NB4 (cell line): ENCODE measurements at regions not wholly inside any gene's neighbourhood (a gene's known extent, or its start where the extent isn't known, plus 50 kb on each side); places are given as distances from the start of the nearest gene placed in this dataset.

Experiments
- DNase-seq: peaks from one replicate; pipeline ENCODE4 v3.0.0; 2010; ENCODE audit warnings: low read depth
- H3K4me3 ChIP-seq: one replicate; pipeline ENCODE4 v1.5.1; 2011; ENCODE audit warnings: mild to moderate bottlenecking, low read depth, low read length, moderate library complexity
- CTCF ChIP-seq: IDR thresholded peaks from one replicate; pipeline ENCODE4 v1.5.1; 2012; ENCODE audit warnings: low read depth, low read length
- MAX ChIP-seq: IDR thresholded peaks from 2 replicates; pipeline ENCODE4 v1.6.1; 2011; ENCODE audit warnings: low read depth, low read length
- MYC ChIP-seq: IDR thresholded peaks from 2 replicates; pipeline ENCODE4 v1.6.1; 2011; ENCODE audit warnings: low read depth, low read length
- POLR2A ChIP-seq: IDR thresholded peaks from 2 replicates; pipeline ENCODE4 v1.6.1; 2011; ENCODE audit warnings: mild to moderate bottlenecking; ENCODE audit not compliant: insufficient read length; ENCODE audit errors: extremely low read depth

DNA sequence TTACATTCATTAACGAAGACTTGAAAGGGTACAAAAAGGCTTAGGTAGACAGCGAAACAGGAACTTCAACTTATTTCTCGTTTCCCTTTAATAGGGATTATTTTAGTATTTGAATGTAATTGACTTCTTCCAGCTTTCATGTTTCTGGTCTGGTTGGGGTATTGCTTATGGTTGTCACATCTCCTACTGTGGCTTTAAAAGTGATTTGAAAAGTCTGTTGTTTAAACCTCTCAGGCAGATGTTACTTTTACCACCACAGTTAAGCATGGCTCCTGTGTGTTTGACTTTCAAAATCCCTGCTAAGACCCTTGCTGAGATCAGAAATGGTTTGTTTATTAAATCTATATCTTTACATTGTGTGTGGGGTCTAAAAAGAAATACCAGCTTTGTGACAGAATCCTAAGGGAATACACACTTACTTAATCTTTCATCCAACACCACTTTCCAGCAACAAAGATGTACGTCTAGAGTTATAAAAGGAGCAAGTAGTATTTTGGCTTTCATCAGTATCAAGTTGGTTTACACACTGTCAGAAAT is 661.2 kb downstream of the FAT4 start:
- H3K4me3 ChIP-seq = no peak overlapping the region
- TF ChIP-seq POLR2A (no peak), CTCF (no peak), MAX (no peak), MYC (no peak)
- no peak for DNase-seq

GRCh38 chr4:125979950-125980349 is 665.2 kb downstream of the FAT4 start:
- H3K4me3 ChIP-seq = no peak overlapping the region
- peak; percentile 2 for DNase-seq
- TF ChIP-seq MAX (no peak), MYC (no peak), CTCF (no peak), POLR2A (no peak)

DNA sequence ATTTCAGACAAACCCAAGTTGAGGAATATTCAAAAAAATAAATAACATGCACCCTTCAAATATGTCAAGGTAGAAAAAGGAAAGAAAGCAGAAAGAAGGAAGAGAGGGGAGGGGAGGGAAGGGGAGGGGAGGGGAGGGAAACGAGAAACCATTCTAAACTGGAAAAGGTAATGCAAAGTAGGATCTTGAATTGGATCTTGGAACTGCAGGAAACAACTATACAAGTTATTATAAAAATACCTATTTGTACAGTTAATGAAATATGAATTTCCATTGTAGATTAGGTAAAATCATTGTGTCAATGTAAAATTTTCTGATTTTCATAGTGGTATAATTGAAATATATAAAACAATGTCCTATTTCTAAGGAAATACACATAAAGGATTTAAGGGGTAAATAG is 668.4 kb downstream of the FAT4 start:
- H3K4me3 ChIP-seq = no peak overlapping the region
- DNase-seq = no peak
- TF ChIP-seq POLR2A (no peak), MAX (no peak), MYC (no peak), CTCF (no peak)

- TF ChIP-seq CTCF = no peak
- no peak for TF ChIP-seq MYC
- TF ChIP-seq POLR2A = no peak
- TF ChIP-seq MAX = no peak
- no peak overlapping the region for H3K4me3 ChIP-seq
- DNase-seq = peak; percentile 21
These were observed 671.1 kb downstream of the FAT4 start for GRCh38 chr4:125985856-125986255.

DNA sequence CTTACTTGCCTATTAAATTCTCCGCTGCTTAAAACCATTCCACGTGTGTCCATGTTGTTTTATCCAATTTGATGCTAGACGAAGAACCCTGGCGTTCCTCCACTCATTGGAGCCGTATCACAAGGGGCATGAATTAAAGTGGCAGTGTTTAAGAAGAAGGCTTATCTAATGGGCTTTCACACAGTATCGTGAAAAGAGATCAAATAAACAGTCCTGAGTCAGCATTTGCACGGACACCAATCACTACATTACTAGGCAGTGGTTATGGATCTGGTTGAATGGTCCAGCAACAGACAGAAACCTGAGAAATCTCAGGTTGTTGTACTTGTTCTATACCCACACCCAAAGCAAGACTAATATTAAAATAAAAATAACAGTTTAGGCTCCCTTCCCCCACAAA is 671.6 kb downstream of the FAT4 start:
- no peak for DNase-seq
- no peak overlapping the region for H3K4me3 ChIP-seq
- TF ChIP-seq MAX = no peak
- TF ChIP-seq POLR2A = no peak
- no peak for TF ChIP-seq CTCF
- no peak for TF ChIP-seq MYC
